Activated CD4-positive, CD25-positive, alpha-beta regulatory T cell treated with anti-CD3 and anti-CD28 coated beads, Interleukin-2, amount 50 U/mL, for 72 hours (primary cell): ENCODE measurements at regions not wholly inside any gene's neighbourhood (a gene's known extent, or its start where the extent isn't known, plus 50 kb on each side); places are given as distances from the start of the nearest gene placed in this dataset.
"Not testable (repeated sequence)": the region's sequence is repeated elsewhere in the genome, so short reads cannot be mapped to it uniquely, and the experiment has no call there.

Source experiments
- DNase-seq: peaks from one replicate; pipeline ENCODE4 v3.0.0; 2021

DNA sequence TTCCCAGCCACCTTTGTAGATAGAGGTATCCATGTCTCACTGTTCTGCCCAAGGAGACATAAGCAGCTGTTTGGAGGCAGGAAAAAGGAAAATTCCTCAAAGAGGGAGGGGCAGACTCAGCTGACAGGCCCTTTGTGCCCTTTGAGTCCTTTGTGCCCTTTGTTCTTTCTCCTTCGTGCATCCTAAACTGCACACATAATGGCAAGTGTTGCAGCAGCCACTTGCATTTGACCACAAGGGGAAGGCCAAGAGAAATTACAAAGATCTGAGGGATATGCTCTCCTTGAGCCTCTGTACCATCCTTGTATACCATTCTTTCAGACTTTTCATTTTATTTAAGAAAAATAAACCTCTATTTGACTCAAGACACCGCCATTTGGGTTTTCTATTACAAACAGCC, 71.8 kb upstream of the PKN2 start:
- no peak for DNase-seq

DNA sequence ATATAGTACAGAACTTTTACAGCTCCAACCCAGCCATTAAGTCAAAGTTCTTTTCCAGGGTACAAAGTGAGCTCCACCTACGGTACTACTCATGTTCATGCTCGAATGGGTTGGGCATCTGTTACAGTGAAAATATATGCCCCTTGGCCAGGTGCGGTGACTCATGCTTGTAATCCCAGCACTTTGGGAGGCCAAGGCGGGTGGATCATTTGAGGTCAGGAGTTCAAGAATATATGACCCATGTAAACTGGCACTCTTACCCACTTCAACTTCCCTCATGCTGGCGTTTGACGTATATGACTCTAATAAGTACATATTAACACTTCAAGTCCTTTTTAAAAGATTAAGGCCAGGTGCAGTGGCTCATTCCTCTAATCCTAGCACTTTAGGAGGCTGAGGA, 71.3 kb upstream of the PKN2 start:
- DNase-seq: no peak

GRCh38 chr1:88618331-88618730, 65.7 kb upstream of the PKN2 start:
- no peak for DNase-seq

GRCh38 chr1:88623101-88623500, 61.0 kb upstream of the PKN2 start:
- not testable (repeated sequence) for DNase-seq
